ENCODE measurements at regions not wholly inside any gene's neighbourhood (a gene's known extent, or its start where the extent isn't known, plus 50 kb on each side); places are given as distances from the start of the nearest gene placed in this dataset.

- Histone ChIP-seq H3K27me3 (ENCODE audit: control insufficient read depth in 1 of 2, insufficient read depth in 2 of 2, low read length in 2 of 2) (no peaks in the 10 kb centered on the region), H3K4me3 (ENCODE audit: low read depth in 1 of 2, low read length in 2 of 2) (no peak overlapping the region), H3K27ac (ENCODE audit: low read depth in 2 of 2, low read length in 1 of 2) (no peak overlapping the region), H3K9me3 (ENCODE audit: control insufficient read depth in 2 of 2, insufficient read depth in 1 of 2, low read depth in 1 of 2, low read length in 1 of 2) (no peaks in the 10 kb centered on the region), H3K36me3 (ENCODE audit: control insufficient read depth in 2 of 2, insufficient read depth in 2 of 2, low read length in 1 of 2) (no peaks in the 10 kb centered on the region), H3K4me1 (ENCODE audit: control insufficient read depth in 2 of 2, insufficient read depth in 2 of 2, low read length in 1 of 2) (no peaks in the 10 kb centered on the region)
- WGBS, 2 donors: 77 to 80% methylated on average over 5 of the region's 5 CpGs
Measured at GRCh38 chr14:28607661-28608060, 158.9 kb upstream of the FOXG1 start.

- 79 to 82% methylated on average over 8 of the region's 8 CpGs for WGBS, 2 donors
Measured at GRCh38 chr14:28608443-28608842, 158.1 kb upstream of the FOXG1 start.

GRCh38 chr14:28608851-28609828 lies 157.4 kb upstream of the FOXG1 start:
- no peaks in the 10 kb centered on the region for H3K4me1 ChIP-seq (ENCODE audit: control insufficient read depth in 2 of 2, insufficient read depth in 2 of 2, low read length in 1 of 2)
- no peaks in the 10 kb centered on the region for H3K36me3 ChIP-seq (ENCODE audit: control insufficient read depth in 2 of 2, insufficient read depth in 2 of 2, low read length in 1 of 2)
- no peaks in the 10 kb centered on the region for H3K27me3 ChIP-seq (ENCODE audit: control insufficient read depth in 1 of 2, insufficient read depth in 2 of 2, low read length in 2 of 2)
- no peaks in the 10 kb centered on the region for H3K9me3 ChIP-seq (ENCODE audit: control insufficient read depth in 2 of 2, insufficient read depth in 1 of 2, low read depth in 1 of 2, low read length in 1 of 2)
- WGBS, 2 donors: 28 to 30% methylated on average over 10 of the region's 10 CpGs
- H3K4me3 ChIP-seq (ENCODE audit: low read depth in 1 of 2, low read length in 2 of 2): no peak overlapping the region
- no peak overlapping the region for H3K27ac ChIP-seq (ENCODE audit: low read depth in 2 of 2, low read length in 1 of 2)

More at GRCh38 chr14:28608443-28608842, 158.1 kb upstream of the FOXG1 start:
- Histone ChIP-seq H3K27me3 (ENCODE audit: control insufficient read depth in 1 of 2, insufficient read depth in 2 of 2, low read length in 2 of 2) (no peaks in the 10 kb centered on the region), H3K27ac (ENCODE audit: low read depth in 2 of 2, low read length in 1 of 2) (no peak overlapping the region), H3K36me3 (ENCODE audit: control insufficient read depth in 2 of 2, insufficient read depth in 2 of 2, low read length in 1 of 2) (no peaks in the 10 kb centered on the region), H3K4me1 (ENCODE audit: control insufficient read depth in 2 of 2, insufficient read depth in 2 of 2, low read length in 1 of 2) (no peaks in the 10 kb centered on the region), H3K4me3 (ENCODE audit: low read depth in 1 of 2, low read length in 2 of 2) (no peak overlapping the region), H3K9me3 (ENCODE audit: control insufficient read depth in 2 of 2, insufficient read depth in 1 of 2, low read depth in 1 of 2, low read length in 1 of 2) (no peaks in the 10 kb centered on the region)

GRCh38 chr14:28612414-28612813 lies 154.2 kb upstream of the FOXG1 start:
- H3K9me3 ChIP-seq (ENCODE audit: control insufficient read depth in 2 of 2, insufficient read depth in 1 of 2, low read depth in 1 of 2, low read length in 1 of 2): no peaks in the 10 kb centered on the region
- WGBS, 2 donors: 52 to 63% methylated on average over 1 of the region's 1 CpG
- no peaks in the 10 kb centered on the region for H3K27me3 ChIP-seq (ENCODE audit: control insufficient read depth in 1 of 2, insufficient read depth in 2 of 2, low read length in 2 of 2)
- H3K4me3 ChIP-seq (ENCODE audit: low read depth in 1 of 2, low read length in 2 of 2): no peak overlapping the region
- no peaks in the 10 kb centered on the region for H3K36me3 ChIP-seq (ENCODE audit: control insufficient read depth in 2 of 2, insufficient read depth in 2 of 2, low read length in 1 of 2)
- H3K4me1 ChIP-seq (ENCODE audit: control insufficient read depth in 2 of 2, insufficient read depth in 2 of 2, low read length in 1 of 2): no peaks in the 10 kb centered on the region
- H3K27ac ChIP-seq (ENCODE audit: low read depth in 2 of 2, low read length in 1 of 2): no peak overlapping the region

GRCh38 chr14:28613532-28613931 lies 153.1 kb upstream of the FOXG1 start:
- H3K27ac ChIP-seq (ENCODE audit: low read depth in 2 of 2, low read length in 1 of 2): no peak overlapping the region
- no peak overlapping the region for H3K4me3 ChIP-seq (ENCODE audit: low read depth in 1 of 2, low read length in 2 of 2)
- no peaks in the 10 kb centered on the region for H3K4me1 ChIP-seq (ENCODE audit: control insufficient read depth in 2 of 2, insufficient read depth in 2 of 2, low read length in 1 of 2)
- no peaks in the 10 kb centered on the region for H3K36me3 ChIP-seq (ENCODE audit: control insufficient read depth in 2 of 2, insufficient read depth in 2 of 2, low read length in 1 of 2)
- H3K9me3 ChIP-seq (ENCODE audit: control insufficient read depth in 2 of 2, insufficient read depth in 1 of 2, low read depth in 1 of 2, low read length in 1 of 2): no peaks in the 10 kb centered on the region
- no peaks in the 10 kb centered on the region for H3K27me3 ChIP-seq (ENCODE audit: control insufficient read depth in 1 of 2, insufficient read depth in 2 of 2, low read length in 2 of 2)
- 59% methylated on average over 3 of the region's 3 CpGs for WGBS, 2 donors

- Histone ChIP-seq H3K27me3 (ENCODE audit: control insufficient read depth in 1 of 2, insufficient read depth in 2 of 2, low read length in 2 of 2) (no peaks in the 10 kb centered on the region), H3K36me3 (ENCODE audit: control insufficient read depth in 2 of 2, insufficient read depth in 2 of 2, low read length in 1 of 2) (no peaks in the 10 kb centered on the region), H3K9me3 (ENCODE audit: control insufficient read depth in 2 of 2, insufficient read depth in 1 of 2, low read depth in 1 of 2, low read length in 1 of 2) (no peaks in the 10 kb centered on the region), H3K27ac (ENCODE audit: low read depth in 2 of 2, low read length in 1 of 2) (no peak overlapping the region), H3K4me1 (ENCODE audit: control insufficient read depth in 2 of 2, insufficient read depth in 2 of 2, low read length in 1 of 2) (no peaks in the 10 kb centered on the region), H3K4me3 (ENCODE audit: low read depth in 1 of 2, low read length in 2 of 2) (no peak overlapping the region)
- WGBS, 2 donors: 49 to 51% methylated on average over 1 of the region's 1 CpG
Measured at GRCh38 chr14:28626780-28627179, 139.8 kb upstream of the FOXG1 start.

GRCh38 chr14:28629328-28630004 lies 137.1 kb upstream of the FOXG1 start:
- H3K27ac ChIP-seq (ENCODE audit: low read depth in 2 of 2, low read length in 1 of 2): no peak overlapping the region
- H3K36me3 ChIP-seq (ENCODE audit: control insufficient read depth in 2 of 2, insufficient read depth in 2 of 2, low read length in 1 of 2): no peaks in the 10 kb centered on the region
- WGBS, 2 donors: 48 to 50% methylated on average over 4 of the region's 4 CpGs
- H3K4me3 ChIP-seq (ENCODE audit: low read depth in 1 of 2, low read length in 2 of 2): no peak overlapping the region
- peaks cover 0 to 3% of the 10 kb centered on the region in 2 donors for H3K9me3 ChIP-seq (ENCODE audit: control insufficient read depth in 2 of 2, insufficient read depth in 1 of 2, low read depth in 1 of 2, low read length in 1 of 2)
- H3K27me3 ChIP-seq (ENCODE audit: control insufficient read depth in 1 of 2, insufficient read depth in 2 of 2, low read length in 2 of 2): no peaks in the 10 kb centered on the region
- H3K4me1 ChIP-seq (ENCODE audit: control insufficient read depth in 2 of 2, insufficient read depth in 2 of 2, low read length in 1 of 2): no peaks in the 10 kb centered on the region

- Histone ChIP-seq H3K27me3 (ENCODE audit: control insufficient read depth in 1 of 2, insufficient read depth in 2 of 2, low read length in 2 of 2) (no peaks in the 10 kb centered on the region), H3K4me3 (ENCODE audit: low read depth in 1 of 2, low read length in 2 of 2) (no peak overlapping the region), H3K36me3 (ENCODE audit: control insufficient read depth in 2 of 2, insufficient read depth in 2 of 2, low read length in 1 of 2) (no peaks in the 10 kb centered on the region), H3K9me3 (ENCODE audit: control insufficient read depth in 2 of 2, insufficient read depth in 1 of 2, low read depth in 1 of 2, low read length in 1 of 2) (peaks cover 0 to 3% of the 10 kb centered on the region in 2 donors), H3K4me1 (ENCODE audit: control insufficient read depth in 2 of 2, insufficient read depth in 2 of 2, low read length in 1 of 2) (no peaks in the 10 kb centered on the region), H3K27ac (ENCODE audit: low read depth in 2 of 2, low read length in 1 of 2) (no peak overlapping the region)
- WGBS, 2 donors: 90 to 94% methylated on average over 3 of the region's 3 CpGs
Measured at GRCh38 chr14:28630100-28630499, 136.5 kb upstream of the FOXG1 start.

GRCh38 chr14:28635387-28635786 lies 131.2 kb upstream of the FOXG1 start:
- no peaks in the 10 kb centered on the region for H3K36me3 ChIP-seq (ENCODE audit: control insufficient read depth in 2 of 2, insufficient read depth in 2 of 2, low read length in 1 of 2)
- H3K4me3 ChIP-seq (ENCODE audit: low read depth in 1 of 2, low read length in 2 of 2): no peak overlapping the region
- no peaks in the 10 kb centered on the region for H3K27me3 ChIP-seq (ENCODE audit: control insufficient read depth in 1 of 2, insufficient read depth in 2 of 2, low read length in 2 of 2)
- peaks cover 0 to 3% of the 10 kb centered on the region in 2 donors for H3K9me3 ChIP-seq (ENCODE audit: control insufficient read depth in 2 of 2, insufficient read depth in 1 of 2, low read depth in 1 of 2, low read length in 1 of 2)
- no peak overlapping the region for H3K27ac ChIP-seq (ENCODE audit: low read depth in 2 of 2, low read length in 1 of 2)
- WGBS, 2 donors: 2 to 4% methylated on average over 7 of the region's 7 CpGs
- H3K4me1 ChIP-seq (ENCODE audit: control insufficient read depth in 2 of 2, insufficient read depth in 2 of 2, low read length in 1 of 2): no peaks in the 10 kb centered on the region

All from esophagus (tissue), 2 donors.